ENCODE measurements at regions not wholly inside any gene's neighbourhood (a gene's known extent, or its start where the extent isn't known, plus 50 kb on each side); places are given as distances from the start of the nearest gene placed in this dataset.
"Not testable (repeated sequence)": the region's sequence is repeated elsewhere in the genome, so short reads cannot be mapped to it uniquely, and the experiment has no call there.

DNA sequence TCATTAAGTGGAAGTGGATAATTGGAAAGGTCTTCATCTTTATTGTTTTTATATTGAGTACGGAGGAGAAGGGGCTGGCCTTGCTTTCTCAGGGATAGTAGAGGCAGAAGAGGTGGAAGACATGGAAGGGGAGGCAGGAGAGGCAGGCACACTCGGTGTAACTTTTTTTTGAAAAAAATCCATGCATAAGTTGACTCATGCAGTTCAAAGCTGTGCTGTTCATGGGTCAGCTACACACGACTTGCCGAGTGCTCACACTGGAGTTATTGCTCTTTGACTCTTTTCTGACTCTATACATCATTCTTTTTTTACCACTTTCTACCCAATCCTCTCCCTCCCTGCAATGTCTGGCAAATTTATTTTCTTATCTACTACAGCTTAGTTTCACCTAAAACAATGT lies 158.3 kb upstream of the AADAT start:
- DNase-seq = no peak

GRCh38 chr4:170247596-170247995 lies 157.8 kb upstream of the AADAT start:
- DNase-seq = no peak

DNA sequence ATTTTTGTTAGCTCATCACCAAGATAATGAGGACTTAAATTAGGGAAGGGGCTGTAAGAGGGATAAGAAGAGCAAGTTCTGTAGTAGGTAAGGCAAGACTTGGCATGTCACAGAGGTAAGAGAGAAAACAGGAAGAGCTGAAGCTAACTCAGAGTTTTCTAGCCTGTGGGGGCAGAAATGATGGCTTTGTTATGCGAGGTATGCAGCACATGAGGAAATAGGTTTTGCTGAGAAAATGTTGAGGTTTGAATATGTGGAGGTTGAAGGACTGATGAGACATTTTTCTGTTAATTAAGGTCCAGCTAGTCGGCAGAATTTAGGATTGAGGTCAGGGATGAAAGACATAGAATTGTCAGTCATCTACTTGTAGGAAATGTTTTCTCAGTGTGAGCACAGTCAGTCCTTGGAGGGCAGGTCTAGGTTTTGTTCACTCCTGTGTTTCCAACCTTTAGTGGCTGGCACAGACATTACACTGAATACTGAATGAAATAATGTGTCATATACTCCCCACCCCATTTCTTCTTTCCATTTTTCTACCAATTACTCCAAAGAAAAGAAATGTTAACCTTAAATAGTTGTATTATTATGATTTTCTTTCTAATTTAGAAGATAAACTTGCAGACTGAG lies 154.0 kb upstream of the AADAT start:
- DNase-seq = no peak

DNA sequence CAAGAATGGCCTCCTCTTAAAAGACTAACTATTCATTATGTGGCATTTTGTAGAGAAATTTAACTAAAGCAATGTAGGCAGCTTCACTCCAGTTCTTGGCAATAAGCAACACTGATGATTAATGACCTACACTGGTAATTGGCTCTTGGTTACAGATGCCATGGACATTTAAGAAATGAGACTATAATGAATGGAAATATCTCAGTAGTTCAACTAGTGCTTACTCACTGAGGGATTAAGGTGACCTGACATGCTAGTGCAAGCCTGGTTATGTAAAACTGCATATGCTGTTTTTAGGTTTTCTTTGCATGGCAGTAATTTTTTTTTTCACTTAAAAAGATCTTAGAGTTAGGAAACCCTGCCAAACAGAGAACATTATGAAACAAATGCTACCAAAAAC lies 152.7 kb upstream of the AADAT start:
- no peak for DNase-seq

DNA sequence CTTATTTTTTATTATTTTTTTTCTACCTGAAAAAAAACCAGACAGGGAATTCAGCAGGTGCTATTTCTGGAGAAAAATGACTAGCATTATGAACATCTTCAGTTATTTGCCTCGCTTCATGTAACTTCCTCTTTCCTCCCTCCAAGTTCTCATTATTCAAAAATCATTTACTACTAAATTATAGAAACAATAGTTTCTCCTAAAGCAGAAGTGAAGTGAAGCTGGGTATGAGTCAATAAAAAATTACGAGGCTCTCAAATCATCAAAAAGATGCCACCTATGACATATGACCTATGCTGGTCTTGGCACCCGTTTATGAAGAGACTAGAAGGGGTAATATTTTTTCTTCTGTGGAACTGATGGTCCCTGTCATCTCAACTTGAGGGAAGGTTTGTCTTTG lies 145.0 kb upstream of the AADAT start:
- no peak for DNase-seq

DNA sequence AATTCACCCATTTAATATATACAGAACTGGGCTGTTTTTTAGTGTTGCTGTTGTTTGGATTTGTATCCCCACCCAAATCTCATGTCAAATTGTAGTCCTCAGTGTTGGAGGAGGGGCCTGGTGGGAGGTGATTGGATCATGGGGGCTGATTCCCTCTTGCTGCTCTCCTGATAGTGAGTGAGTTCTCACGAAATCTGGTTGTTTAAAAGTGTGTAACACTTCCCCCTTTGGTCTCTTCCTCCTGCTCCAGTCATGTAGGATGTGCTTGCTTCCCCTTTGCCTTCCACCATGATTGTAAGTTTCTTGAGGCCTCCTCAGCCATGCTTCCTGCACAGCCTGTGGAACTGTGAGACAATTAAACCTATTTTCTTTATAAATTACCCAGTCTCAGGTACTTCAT lies 141.6 kb upstream of the AADAT start:
- DNase-seq = no peak

DNA sequence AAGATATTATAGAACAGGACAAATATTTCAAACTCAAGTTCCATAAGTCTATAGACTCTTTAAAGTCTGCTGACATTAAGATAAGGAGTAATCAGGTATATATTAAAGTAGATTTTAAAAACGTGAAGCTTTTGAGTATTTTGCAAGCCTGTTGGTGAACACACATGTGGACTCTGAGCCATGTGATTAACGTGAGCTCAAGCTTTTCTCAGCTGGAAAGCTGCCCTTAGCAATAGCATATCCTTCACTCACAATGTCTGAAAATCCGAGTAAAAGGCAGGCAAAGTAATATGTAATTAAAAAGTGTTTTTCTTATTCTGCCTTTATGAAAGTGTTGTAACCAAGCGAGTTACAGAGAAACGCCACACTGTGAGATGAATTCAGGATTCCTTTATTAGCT lies 140.5 kb upstream of the AADAT start:
- no peak for DNase-seq

DNA sequence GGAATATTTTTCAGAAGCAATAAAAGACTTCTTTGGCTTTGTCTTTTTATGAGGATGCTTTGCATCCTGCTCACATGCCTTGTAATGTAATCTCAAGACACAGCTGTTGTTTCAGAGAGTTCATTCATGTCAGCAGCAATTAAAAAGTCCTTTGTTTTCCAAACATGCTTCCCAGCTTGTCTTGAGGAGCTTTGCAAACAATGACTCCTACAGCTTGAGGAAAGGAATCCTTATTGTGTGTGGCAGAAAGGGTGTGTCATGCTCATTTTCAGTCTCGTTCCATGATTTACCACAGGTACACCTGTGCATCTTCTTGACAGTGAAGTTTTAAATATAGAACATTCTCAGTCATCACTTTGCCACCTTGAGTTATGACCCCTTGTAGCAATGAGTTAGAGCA lies 139.2 kb upstream of the AADAT start:
- no peak for DNase-seq

- peak; percentile 20 for DNase-seq
Measured at GRCh38 chr4:170227928-170228327, 138.2 kb upstream of the AADAT start.

- peak; percentile 86 for DNase-seq
Measured at GRCh38 chr4:170226288-170226687, 136.5 kb upstream of the AADAT start.

DNA sequence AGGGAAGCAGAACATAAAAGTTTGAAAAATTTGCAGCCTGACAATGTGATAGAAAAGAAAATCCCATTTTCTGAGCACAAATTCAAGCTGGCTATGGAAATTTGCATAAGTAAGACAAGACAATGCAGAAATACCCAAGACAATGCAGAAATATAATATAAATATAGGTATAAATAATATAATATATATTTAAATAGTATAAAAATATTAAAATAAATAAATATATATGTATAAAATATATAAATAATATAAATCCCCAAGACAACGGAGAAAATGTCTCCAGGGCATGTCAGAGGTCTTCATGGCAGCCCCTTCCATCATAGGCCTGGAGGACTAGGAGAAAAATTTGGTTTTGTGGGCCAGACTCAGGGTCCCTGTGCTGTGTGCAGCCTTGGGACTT lies 125.0 kb upstream of the AADAT start:
- DNase-seq = no peak

- DNase-seq = no peak
Measured at GRCh38 chr4:170214101-170214500, 124.3 kb upstream of the AADAT start.

DNA sequence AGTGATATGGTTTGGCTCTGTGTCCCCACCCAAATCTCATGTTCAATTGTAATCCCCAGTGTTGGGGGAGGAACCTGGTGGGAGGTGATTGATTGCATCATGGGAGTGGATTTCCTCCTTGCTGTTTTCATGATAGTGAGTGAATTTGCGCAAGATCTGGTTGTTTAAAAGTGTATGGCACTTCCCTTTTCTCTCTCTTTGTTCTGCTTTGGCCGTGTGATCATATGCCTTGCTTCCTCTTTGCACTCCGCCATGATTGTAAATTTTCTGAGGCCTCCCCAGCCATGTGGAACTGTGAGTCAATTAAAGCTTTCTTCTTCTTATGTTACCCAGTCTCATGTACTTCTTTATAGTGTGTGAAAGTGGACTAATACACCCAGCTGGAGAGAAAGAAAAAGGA lies 113.0 kb upstream of the AADAT start:
- DNase-seq = no peak

DNA sequence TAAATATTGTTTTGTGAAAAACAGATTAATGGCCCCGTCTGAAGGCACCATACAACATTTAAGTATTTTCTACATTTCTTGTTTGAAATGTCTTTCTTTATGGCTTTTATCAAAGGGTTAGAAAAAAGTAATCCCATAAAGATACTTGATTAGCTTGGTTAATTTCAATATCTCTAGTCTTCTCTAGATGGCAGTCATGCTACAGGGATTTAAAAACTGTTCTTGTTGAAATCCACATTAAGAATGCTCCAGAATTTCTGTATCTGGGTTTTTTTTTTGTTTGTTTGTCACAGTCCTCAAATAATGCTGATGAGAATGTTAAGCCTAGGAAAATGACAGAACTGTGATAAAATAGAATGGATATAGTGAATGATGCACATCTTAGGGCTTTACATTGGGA lies 109.0 kb upstream of the AADAT start:
- DNase-seq = peak; percentile 41

DNA sequence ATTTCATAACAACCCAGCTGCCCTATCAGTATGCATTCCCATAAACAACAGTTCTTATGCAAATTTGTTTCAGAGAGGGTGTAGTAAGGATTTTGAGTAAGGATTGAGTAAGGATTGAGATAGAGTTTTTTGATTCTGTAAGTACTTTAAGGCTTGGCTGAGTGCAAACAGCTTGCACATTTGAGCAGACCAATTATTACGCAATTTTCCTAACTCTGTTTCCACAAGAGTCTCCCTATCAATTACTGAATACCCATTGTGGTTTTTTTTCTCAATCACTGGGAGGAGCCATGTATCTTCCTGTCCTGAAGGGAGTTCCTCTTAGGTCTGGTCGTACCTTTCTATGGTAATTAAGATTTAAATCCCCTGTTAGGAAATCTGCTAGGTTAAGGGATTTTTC lies 105.0 kb upstream of the AADAT start:
- not testable (repeated sequence) for DNase-seq

- no peak for DNase-seq
Measured at GRCh38 chr4:170193496-170193895, 103.7 kb upstream of the AADAT start.

DNA sequence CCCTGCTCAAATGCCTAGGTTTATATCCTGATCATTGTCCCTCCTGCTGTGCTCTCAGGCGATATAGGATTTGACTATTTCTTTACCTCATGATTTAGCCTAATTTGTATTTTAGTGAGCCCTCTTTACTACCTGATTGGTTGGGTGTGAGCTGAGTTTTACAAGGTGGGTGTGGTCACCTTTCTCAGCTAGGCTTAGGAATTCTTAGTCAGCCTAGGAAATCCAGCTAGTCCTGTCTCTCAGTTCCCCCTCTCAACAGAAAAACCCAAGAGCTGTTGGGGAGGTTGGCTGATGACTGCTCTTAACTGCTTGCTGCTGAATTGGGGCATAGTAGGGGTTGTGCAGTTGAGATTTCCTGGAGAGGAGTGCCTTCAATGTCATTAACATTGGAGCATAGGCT lies 100.5 kb upstream of the AADAT start:
- DNase-seq = no peak

DNA sequence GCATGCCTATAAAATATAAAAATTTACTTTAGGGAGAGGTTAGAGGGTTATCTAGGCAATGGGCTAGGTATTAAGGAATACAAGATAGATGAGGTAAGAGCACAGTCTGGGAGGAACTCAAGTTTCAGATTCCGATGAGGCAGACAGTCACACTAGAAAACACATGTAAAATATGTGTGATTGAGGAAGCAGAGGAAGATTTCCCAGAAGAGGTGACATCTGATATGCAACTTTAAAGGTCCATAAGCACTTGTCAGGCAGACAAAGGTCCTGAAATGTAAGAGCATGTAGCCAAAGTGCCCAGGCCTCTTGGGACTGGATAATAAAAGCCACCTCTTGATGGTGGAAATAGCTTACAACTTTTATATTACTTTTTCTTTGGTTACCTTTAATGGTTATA lies 81.1 kb upstream of the AADAT start:
- no peak for DNase-seq

GRCh38 chr4:170169699-170170098 lies 79.9 kb upstream of the AADAT start:
- DNase-seq = no peak

DNA sequence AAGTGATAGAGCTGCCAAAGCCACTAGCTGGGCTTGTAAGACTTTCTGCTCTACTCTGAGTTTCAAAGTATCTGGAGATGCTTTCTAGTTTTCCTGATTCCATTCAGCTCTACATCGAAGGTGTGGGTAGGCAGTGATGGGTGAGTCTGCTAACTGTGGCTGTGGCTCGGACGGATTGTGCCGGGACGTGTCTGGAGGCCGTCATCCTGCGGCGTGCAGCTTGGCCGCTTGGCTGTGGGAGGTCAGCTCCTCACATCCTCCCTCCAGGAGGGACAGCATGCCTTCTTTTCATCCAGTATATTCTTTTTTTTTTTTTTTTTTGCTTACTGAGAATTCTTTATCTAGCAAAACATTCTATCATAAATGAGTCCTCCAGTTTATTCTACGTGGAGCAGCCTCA lies 77.9 kb upstream of the AADAT start:
- DNase-seq = no peak

DNA sequence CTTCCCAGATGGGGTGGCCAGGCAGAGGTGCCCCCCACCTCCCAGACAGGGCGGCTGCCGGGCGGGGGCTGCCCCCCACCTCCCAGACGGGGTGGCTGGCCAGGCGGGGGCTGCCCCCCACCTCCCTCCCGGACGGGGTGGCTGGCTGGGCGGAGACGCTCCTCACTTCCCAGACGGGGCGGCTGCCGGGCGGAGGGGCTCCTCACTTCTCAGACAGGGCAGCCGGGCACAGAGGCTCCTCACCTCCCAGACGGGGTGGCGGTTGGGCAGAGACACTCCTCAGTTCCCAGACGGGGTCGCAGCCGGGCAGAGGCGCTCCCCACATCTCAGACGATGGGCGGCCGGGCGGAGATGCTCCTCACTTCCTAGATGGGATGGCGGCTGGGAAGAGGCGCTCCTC lies 76.4 kb upstream of the AADAT start:
- DNase-seq = not testable (repeated sequence)

DNA sequence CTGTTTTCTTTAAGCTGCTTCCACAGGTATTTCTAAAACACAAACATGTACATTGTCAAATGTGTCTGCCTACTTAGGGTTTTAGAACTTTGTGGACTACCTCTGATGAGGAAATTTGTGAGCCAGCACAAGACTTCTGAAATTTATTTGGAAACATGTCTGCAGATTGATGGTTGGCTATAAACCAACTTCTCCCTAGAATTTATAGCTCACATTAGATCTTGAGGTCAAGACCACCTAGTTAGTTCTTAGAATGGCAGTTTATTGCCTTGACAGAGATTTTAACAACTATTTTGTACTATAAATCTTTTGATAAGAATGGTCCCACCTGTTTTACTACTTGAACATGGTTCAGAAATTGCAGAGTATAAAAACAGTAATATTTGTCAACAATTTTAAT lies 72.7 kb upstream of the AADAT start:
- DNase-seq = no peak

- DNase-seq = no peak
Measured at GRCh38 chr4:170157670-170158069, 67.9 kb upstream of the AADAT start.

DNA sequence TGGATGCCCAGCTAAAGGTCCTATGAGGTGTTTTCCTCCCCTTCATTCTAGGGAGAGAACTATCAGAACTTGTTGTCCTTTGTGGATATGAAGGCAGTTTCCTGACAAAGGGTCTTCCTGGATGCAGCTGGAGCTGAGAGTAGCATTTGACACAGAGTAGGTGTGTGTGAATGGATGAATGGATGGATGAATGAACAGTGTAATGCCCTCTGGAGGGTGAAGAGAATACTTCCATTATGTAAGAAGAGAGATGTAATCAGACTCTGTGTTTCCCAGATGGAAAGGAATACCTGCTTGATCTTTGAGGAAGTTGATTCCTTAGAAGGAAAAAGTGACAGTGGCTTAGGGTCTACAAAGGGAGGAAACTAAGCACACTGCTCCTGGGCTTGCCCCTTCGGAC lies 55.4 kb upstream of the AADAT start:
- DNase-seq = no peak

GRCh38 chr4:170139764-170140163 lies 50.0 kb upstream of the AADAT start:
- no peak for DNase-seq

Data from DMS53 (cell line).